MCF 10A (cell line): ENCODE measurements at regions not wholly inside any gene's neighbourhood (a gene's known extent, or its start where the extent isn't known, plus 50 kb on each side); places are given as distances from the start of the nearest gene placed in this dataset.
A peak's percentile ranks its signal among the peaks of the same experiment; 100 is the strongest.

Experiments
- BruUV-seq: library from RNA; stranded (reverse); fragments of 400-500 nt; replicated peaks from 2 replicates; lab custom pipeline; 2021; lab: Mats Ljungman, UMichigan
- CTCF ChIA-PET: fragments of 300-600 bp; sonication (Branson Sonifier 250); formaldehyde crosslinking; extraction: SDS; loops from one replicate; lab custom pipeline; 2021; ENCODE audit warnings: antibody characterized with exemption, inconsistent platforms; lab: Yijun Ruan, JAX
- POLR2A ChIA-PET: fragments of 300-600, 350-650 bp; sonication (Branson Sonifier 250); formaldehyde crosslinking; extraction: SDS; loops from one replicate; lab custom pipeline; 2020; ENCODE audit warnings: antibody characterized with exemption, inconsistent platforms; lab: Yijun Ruan, JAX
- DNase-seq: peaks from one replicate; pipeline ENCODE4 v3.0.0-alpha.2; 2018; ENCODE audit not compliant: unreplicated experiment
- H3K27ac Mint-ChIP-seq: one replicate; pipeline ENCODE4 v1.8.0; 2022; ENCODE audit warnings: mild to moderate bottlenecking, low read depth, mixed read lengths; ENCODE audit not compliant: unreplicated experiment
- H3K27me3 Mint-ChIP-seq: one replicate; pipeline ENCODE4 v1.8.0; 2022; ENCODE audit warnings: mixed read lengths; ENCODE audit not compliant: insufficient read depth, unreplicated experiment
- H3K36me3 Mint-ChIP-seq: one replicate; pipeline ENCODE4 v1.8.0; 2022; ENCODE audit warnings: mild to moderate bottlenecking, moderate library complexity, mixed read lengths; ENCODE audit not compliant: insufficient read depth, unreplicated experiment
- H3K4me1 Mint-ChIP-seq: one replicate; pipeline ENCODE4 v1.8.0; 2022; ENCODE audit warnings: mixed read lengths; ENCODE audit not compliant: insufficient read depth, unreplicated experiment
- H3K4me3 Mint-ChIP-seq: one replicate; pipeline ENCODE4 v1.8.0; 2022; ENCODE audit warnings: mild to moderate bottlenecking, moderate library complexity, mixed read lengths; ENCODE audit not compliant: unreplicated experiment
- H3K9me3 Mint-ChIP-seq: one replicate; pipeline ENCODE4 v1.8.0; 2022; ENCODE audit warnings: mixed read lengths; ENCODE audit not compliant: unreplicated experiment
- intact Hi-C: fragments of 100-400 bp; cut with micrococcal nuclease; formaldehyde crosslinking; loops from 2 replicates; pipeline ENCODE4 v1.14.1; 2022
- TF ChIP-seq, protein P1 (sequence below): fragments of 200-600 bp; IDR thresholded peaks from one replicate; pipeline ENCODE4 v1.8.0; 2022; ENCODE audit warnings: antibody characterized with exemption, mild to moderate bottlenecking; ENCODE audit not compliant: unreplicated experiment

- Mint-ChIP-seq H3K27ac (no peak overlapping the region), H3K27me3 (no peaks in the 10 kb centered on the region), H3K9me3 (peaks cover 15% of the 10 kb centered on the region), H3K4me1 (no peaks in the 10 kb centered on the region), H3K36me3 (peaks cover 7% of the 10 kb centered on the region), H3K4me3 (no peak overlapping the region)
- TF ChIP-seq, protein P1, sequence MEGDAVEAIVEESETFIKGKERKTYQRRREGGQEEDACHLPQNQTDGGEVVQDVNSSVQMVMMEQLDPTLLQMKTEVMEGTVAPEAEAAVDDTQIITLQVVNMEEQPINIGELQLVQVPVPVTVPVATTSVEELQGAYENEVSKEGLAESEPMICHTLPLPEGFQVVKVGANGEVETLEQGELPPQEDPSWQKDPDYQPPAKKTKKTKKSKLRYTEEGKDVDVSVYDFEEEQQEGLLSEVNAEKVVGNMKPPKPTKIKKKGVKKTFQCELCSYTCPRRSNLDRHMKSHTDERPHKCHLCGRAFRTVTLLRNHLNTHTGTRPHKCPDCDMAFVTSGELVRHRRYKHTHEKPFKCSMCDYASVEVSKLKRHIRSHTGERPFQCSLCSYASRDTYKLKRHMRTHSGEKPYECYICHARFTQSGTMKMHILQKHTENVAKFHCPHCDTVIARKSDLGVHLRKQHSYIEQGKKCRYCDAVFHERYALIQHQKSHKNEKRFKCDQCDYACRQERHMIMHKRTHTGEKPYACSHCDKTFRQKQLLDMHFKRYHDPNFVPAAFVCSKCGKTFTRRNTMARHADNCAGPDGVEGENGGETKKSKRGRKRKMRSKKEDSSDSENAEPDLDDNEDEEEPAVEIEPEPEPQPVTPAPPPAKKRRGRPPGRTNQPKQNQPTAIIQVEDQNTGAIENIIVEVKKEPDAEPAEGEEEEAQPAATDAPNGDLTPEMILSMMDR: no peak
- POLR2A ChIA-PET: no interaction called here
- CTCF ChIA-PET: no interaction called here
- no TSS peak for BruUV-seq
- intact Hi-C loops: loop anchor here (10.0 kb wide), 1 partner anchor 115 kb away; no protein-coding TSS in a partner anchor
- DNase-seq: no peak
Observed at GRCh38 chr4:132619968-132620367, 529.1 kb upstream of the PCDH10 start.

GRCh38 chr4:132642016-132642817 lies 506.9 kb upstream of the PCDH10 start:
- TF ChIP-seq, protein P1: peak; percentile 85
- Mint-ChIP-seq H3K9me3 (peaks cover 6% of the 10 kb centered on the region), H3K4me3 (no peak overlapping the region), H3K27me3 (no peaks in the 10 kb centered on the region), H3K4me1 (no peaks in the 10 kb centered on the region), H3K27ac (no peak overlapping the region), H3K36me3 (no peaks in the 10 kb centered on the region)
- DNase-seq: peak; percentile 66
- intact Hi-C loops: loop anchor here (1.0 to 10.0 kb wide), 3 partner anchors 493 to 1893 kb away; no protein-coding TSS in a partner anchor
- no TSS peak for BruUV-seq
- CTCF ChIA-PET: interaction anchor here (0.5 to 1.8 kb wide), 9 partner anchors 16 to 1552 kb away, joined by 3 to 4 read pairs (median 3); no protein-coding TSS in a partner anchor
- POLR2A ChIA-PET: no interaction called here

- ChIA-PET POLR2A (no interaction called here), CTCF (no interaction called here)
- H3K9me3 Mint-ChIP-seq: no peaks in the 10 kb centered on the region
- no peak overlapping the region for H3K4me3 Mint-ChIP-seq
- DNase-seq: peak; percentile 58
- H3K27me3 Mint-ChIP-seq: no peaks in the 10 kb centered on the region
- BruUV-seq: no TSS peak
- H3K27ac Mint-ChIP-seq: no peak overlapping the region
- H3K4me1 Mint-ChIP-seq: no peaks in the 10 kb centered on the region
- no peaks in the 10 kb centered on the region for H3K36me3 Mint-ChIP-seq
- intact Hi-C loops: loop anchor here (10.0 kb wide), 1 partner anchor 489 kb away; no protein-coding TSS in a partner anchor
- TF ChIP-seq, protein P1: no peak
Observed at GRCh38 chr4:132646186-132646585, 502.9 kb upstream of the PCDH10 start.

GRCh38 chr4:132651196-132651595 lies 497.9 kb upstream of the PCDH10 start:
- CTCF ChIA-PET: no interaction called here

More at GRCh38 chr4:132651196-132651595, 497.9 kb upstream of the PCDH10 start:
- BruUV-seq: no TSS peak
- peaks cover 8% of the 10 kb centered on the region for H3K9me3 Mint-ChIP-seq
- H3K4me3 Mint-ChIP-seq: no peak overlapping the region
- no peak for DNase-seq
- no peaks in the 10 kb centered on the region for H3K27me3 Mint-ChIP-seq
- no peaks in the 10 kb centered on the region for H3K4me1 Mint-ChIP-seq
- POLR2A ChIA-PET: no interaction called here
- H3K27ac Mint-ChIP-seq: no peak overlapping the region
- intact Hi-C loops: no loop called here
- TF ChIP-seq, protein P1: no peak
- H3K36me3 Mint-ChIP-seq: no peaks in the 10 kb centered on the region
